HEK293 (cell line): ENCODE measurements at regions not wholly inside any gene's neighbourhood (a gene's known extent, or its start where the extent isn't known, plus 50 kb on each side); places are given as distances from the start of the nearest gene placed in this dataset.

Experiments used
- CTCF ChIA-PET: fragments of 350-600 bp; formaldehyde crosslinking; extraction: SDS; loops from one replicate; lab custom pipeline; 2021; ENCODE audit warnings: antibody characterized with exemption; lab: Yijun Ruan, JAX
- POLR2A ChIA-PET: fragments of 300-600 bp; formaldehyde crosslinking; extraction: SDS; loops from one replicate; lab custom pipeline; 2020; ENCODE audit warnings: antibody characterized with exemption, inconsistent platforms; lab: Yijun Ruan, JAX
- H3K27ac ChIP-seq: fragments of 200-500 bp; sonication (Bioruptor generic); 2 replicates; pipeline ENCODE4 v1.5.1; 2014; ENCODE audit warnings: low read depth, low read length, control low read depth, inconsistent platforms; ENCODE audit errors: extremely low read depth
- H3K36me3 ChIP-seq, 2 experiments: fragments of 200-500 bp in 1 of 2; sonication (Bioruptor generic) in 1 of 2; 1 replicate in 1 of 2; 2 replicates in 1 of 2; pipeline ENCODE4 v1.5.1; 2014 to 2017; ENCODE audit warnings: inconsistent platforms in 2 of 2, low read length in 2 of 2; ENCODE audit not compliant: control insufficient read depth in 2 of 2, insufficient read depth in 1 of 2
- H3K4me1 ChIP-seq: fragments of 200-500 bp; sonication (Bioruptor generic); 2 replicates; pipeline ENCODE4 v1.5.1; 2014; ENCODE audit warnings: mild to moderate bottlenecking, low read length, inconsistent platforms; ENCODE audit not compliant: control insufficient read depth, insufficient read depth
- H3K4me3 ChIP-seq: 2 replicates; pipeline ENCODE4 v1.5.1; 2011; ENCODE audit warnings: low read depth, mild to moderate bottlenecking, control low read depth, low read length, moderate library complexity
- H3K9me3 ChIP-seq: fragments of 200-500 bp; sonication (Bioruptor generic); 2 replicates; pipeline ENCODE4 v1.5.1; 2014; ENCODE audit warnings: low read depth, low read length, inconsistent platforms; ENCODE audit not compliant: control insufficient read depth, insufficient read depth
- FEZF1 ChIP-seq: fragments of 450-650 bp; formaldehyde crosslinking; IDR thresholded peaks from 2 replicates; pipeline ENCODE4 v1.5.1; 2016; ENCODE audit warnings: missing biosample characterization, missing genetic modification characterization
- MZF1 ChIP-seq: fragments of 450-650 bp; formaldehyde crosslinking; IDR thresholded peaks from 2 replicates; pipeline ENCODE4 v1.5.1; 2017; ENCODE audit warnings: missing biosample characterization, missing genetic modification characterization, borderline replicate concordance
- OSR2 ChIP-seq: fragments of 450-650 bp; formaldehyde crosslinking; IDR thresholded peaks from 2 replicates; pipeline ENCODE4 v1.5.1; 2016; ENCODE audit warnings: missing biosample characterization, missing genetic modification characterization
- TRIM28 ChIP-seq: IDR thresholded peaks from 2 replicates; pipeline ENCODE4 v1.6.1; 2011; ENCODE audit warnings: low read length, control low read depth, borderline replicate concordance
- ZBTB17 ChIP-seq: fragments of 450-650 bp; formaldehyde crosslinking; IDR thresholded peaks from 2 replicates; pipeline ENCODE4 v1.5.1; 2016; ENCODE audit warnings: missing biosample characterization, missing genetic modification characterization
- ZBTB7A ChIP-seq: fragments of 450-650 bp; formaldehyde crosslinking; IDR thresholded peaks from 2 replicates; pipeline ENCODE4 v1.5.1; 2016; ENCODE audit warnings: low read depth, missing biosample characterization, missing genetic modification characterization
- ZFP69B ChIP-seq: fragments of 450-650 bp; formaldehyde crosslinking; IDR thresholded peaks from 2 replicates; pipeline ENCODE4 v1.5.1; 2016; ENCODE audit warnings: missing biosample characterization, missing genetic modification characterization
- ZNF133 ChIP-seq: fragments of 450-650 bp; formaldehyde crosslinking; IDR thresholded peaks from 2 replicates; pipeline ENCODE4 v1.5.1; 2016; ENCODE audit warnings: missing biosample characterization, missing genetic modification characterization
- ZNF157 ChIP-seq: fragments of 450-650 bp; formaldehyde crosslinking; IDR thresholded peaks from 2 replicates; pipeline ENCODE4 v1.5.1; 2016; ENCODE audit warnings: missing biosample characterization, missing genetic modification characterization
- ZNF19 ChIP-seq: fragments of 450-650 bp; formaldehyde crosslinking; IDR thresholded peaks from 2 replicates; pipeline ENCODE4; 2016; ENCODE audit warnings: missing biosample characterization, missing genetic modification characterization, low read depth
- ZNF2 ChIP-seq: fragments of 450-650 bp; formaldehyde crosslinking; IDR thresholded peaks from 2 replicates; pipeline ENCODE4 v1.5.1; 2016; ENCODE audit warnings: missing biosample characterization, missing genetic modification characterization
- ZNF324 ChIP-seq: fragments of 450-650 bp; formaldehyde crosslinking; IDR thresholded peaks from 2 replicates; pipeline ENCODE4 v1.5.1; 2016; ENCODE audit warnings: missing biosample characterization, missing genetic modification characterization
- ZNF341 ChIP-seq: fragments of 450-650 bp; formaldehyde crosslinking; IDR thresholded peaks from 2 replicates; pipeline ENCODE4; 2016; ENCODE audit warnings: low read depth, missing biosample characterization, missing genetic modification characterization
- ZNF366 ChIP-seq: fragments of 450-650 bp; formaldehyde crosslinking; conservative IDR thresholded peaks from 2 replicates; pipeline ENCODE4 v1.5.1; 2016; ENCODE audit warnings: missing biosample characterization, missing genetic modification characterization
- ZNF394 ChIP-seq: fragments of 450-650 bp; formaldehyde crosslinking; IDR thresholded peaks from 2 replicates; pipeline ENCODE4 v1.5.1; 2016; ENCODE audit warnings: missing biosample characterization, missing genetic modification characterization, mild to moderate bottlenecking, moderate library complexity, borderline replicate concordance
- ZNF558 ChIP-seq: fragments of 450-650 bp; formaldehyde crosslinking; IDR thresholded peaks from 2 replicates; pipeline ENCODE4 v1.5.1; 2016; ENCODE audit warnings: missing biosample characterization, missing genetic modification characterization
- ZNF596 ChIP-seq: fragments of 450-650 bp; IDR thresholded peaks from 2 replicates; pipeline ENCODE4 v1.5.0; 2018; ENCODE audit warnings: missing biosample characterization, mild to moderate bottlenecking, missing genetic modification characterization, moderate library complexity
- ZNF600 ChIP-seq: fragments of 450-650 bp; formaldehyde crosslinking; IDR thresholded peaks from 2 replicates; pipeline ENCODE4 v1.5.1; 2016; ENCODE audit warnings: missing biosample characterization, missing genetic modification characterization
- ZNF629 ChIP-seq: fragments of 450-650 bp; formaldehyde crosslinking; IDR thresholded peaks from 2 replicates; pipeline ENCODE4 v1.5.1; 2017; ENCODE audit warnings: missing biosample characterization, missing genetic modification characterization
- ZNF660 ChIP-seq: fragments of 450-650 bp; IDR thresholded peaks from 2 replicates; pipeline ENCODE4 v1.5.1; 2018; ENCODE audit warnings: missing biosample characterization, mild to moderate bottlenecking, missing genetic modification characterization
- ZNF677 ChIP-seq: fragments of 450-650 bp; IDR thresholded peaks from 2 replicates; pipeline ENCODE4 v1.5.0; 2018; ENCODE audit warnings: missing biosample characterization, mild to moderate bottlenecking, missing genetic modification characterization, moderate library complexity
- ZSCAN16 ChIP-seq: fragments of 450-650 bp; formaldehyde crosslinking; IDR thresholded peaks from 2 replicates; pipeline ENCODE4 v1.5.1; 2016; ENCODE audit warnings: missing biosample characterization, missing genetic modification characterization
- TF ChIP-seq, protein P1 (sequence below): fragments of 450-650 bp; formaldehyde crosslinking; IDR thresholded peaks from 2 replicates; pipeline ENCODE4 v1.5.1; 2017; ENCODE audit warnings: missing biosample characterization, missing genetic modification characterization
- TF ChIP-seq, protein P2 (sequence below): fragments of 450-650 bp; formaldehyde crosslinking; IDR thresholded peaks from 2 replicates; pipeline ENCODE4 v1.5.1; 2016; ENCODE audit warnings: missing biosample characterization, missing genetic modification characterization, low read depth
- TF ChIP-seq, protein P3 (sequence below): fragments of 450-650 bp; formaldehyde crosslinking; IDR thresholded peaks from 2 replicates; pipeline ENCODE4 v1.5.1; 2016; ENCODE audit warnings: missing biosample characterization, missing genetic modification characterization, borderline replicate concordance
- TF ChIP-seq, protein P4 (sequence below): fragments of 450-650 bp; formaldehyde crosslinking; IDR thresholded peaks from 2 replicates; pipeline ENCODE4 v1.5.1; 2016; ENCODE audit warnings: missing biosample characterization, missing genetic modification characterization, borderline replicate concordance

DNA sequence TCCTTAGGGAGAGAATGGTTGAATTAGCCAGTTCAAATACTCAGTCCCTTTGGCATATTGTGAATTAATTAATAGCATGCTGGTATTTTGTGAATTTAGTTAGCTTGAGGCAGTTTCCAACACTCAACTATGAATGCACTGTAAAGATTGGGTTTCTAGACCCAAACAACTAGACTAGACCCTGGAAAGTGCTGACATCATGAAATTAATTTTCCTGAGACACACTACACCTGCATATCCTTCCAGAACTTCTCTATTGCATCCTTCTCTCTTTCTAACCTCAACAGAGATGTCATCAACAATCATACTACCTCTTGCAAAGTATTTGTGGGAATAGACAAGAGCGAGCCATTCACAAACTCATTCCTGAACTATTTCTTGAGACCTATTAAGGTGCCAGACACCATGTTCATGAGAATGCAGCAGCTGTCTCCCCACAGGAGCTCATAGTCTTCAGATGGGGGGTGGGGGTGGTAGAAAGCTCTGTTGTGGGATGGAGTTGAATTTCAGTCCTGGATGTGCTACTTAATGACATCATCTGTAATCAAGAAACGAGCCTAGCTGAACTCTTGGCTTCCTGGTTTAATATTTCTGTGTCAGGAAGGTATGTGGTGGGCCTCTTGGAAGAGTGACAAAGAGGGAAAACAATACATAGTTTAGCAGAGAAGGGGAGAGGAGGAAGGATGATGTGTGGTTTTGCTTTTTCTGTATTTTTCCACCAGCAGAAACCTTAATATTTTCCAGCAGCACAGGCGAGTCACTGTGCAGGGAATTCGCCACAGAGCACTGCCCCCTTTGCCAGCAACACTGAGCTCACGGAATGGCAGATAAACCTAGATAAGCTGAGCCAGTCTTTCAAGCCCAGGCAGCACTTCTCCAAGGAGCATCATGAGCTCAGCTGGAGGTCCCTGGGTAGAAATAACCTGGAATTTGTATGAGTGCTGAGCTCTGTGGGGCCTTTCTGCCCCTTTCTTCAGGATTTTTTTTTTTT is 53.1 kb upstream of the CYSLTR2 start:
- POLR2A ChIA-PET: interaction anchor here (0.6 to 0.7 kb wide), 2 partner anchors 266 to 1651 kb away, joined by 4 read pairs; no protein-coding TSS in a partner anchor
- Histone ChIP-seq H3K9me3 (no peaks in the 10 kb centered on the region), H3K27ac (no peak overlapping the region), H3K36me3 (no peaks in the 10 kb centered on the region), H3K4me1 (peaks cover 4% of the 10 kb centered on the region; the same call in 1 of the 2 replicates), H3K4me3 (peak overlapping the region; percentile 6)
- CTCF ChIA-PET: interaction anchor here (0.6 to 1.7 kb wide), 7 partner anchors 12 to 1015 kb away, joined by 3 to 10 read pairs (median 3); no protein-coding TSS in a partner anchor
- TF ChIP-seq TRIM28 (0 out of 2 replicates have a peak, but pooled peaks have one; percentile 21), ZNF660 (tag by site-specific recombination) (peak; percentile 60; the same call in 1 of the 2 replicates), ZNF157 (no peak), ZNF596 (tag by site-specific recombination) (no peak), ZNF19 (tag by site-specific recombination) (no peak), ZNF394 (tag by site-specific recombination) (0 out of 2 replicates have a peak, but pooled peaks have one; percentile 37), FEZF1 (peak; percentile 27; the same call in 1 of the 2 replicates), ZNF600 (tag by site-specific recombination) (peak; percentile 64; the same call in 1 of the 2 replicates), ZNF629 (peak; percentile 82), ZSCAN16 (tag by site-specific recombination) (no peak), ZBTB7A (no peak), ZNF366 (peak; percentile 70), ZNF2 (tag by site-specific recombination) (peak; percentile 22; the same call in 1 of the 2 replicates), ZNF341 (tag by site-specific recombination) (0 out of 2 replicates have a peak, but pooled peaks have one; percentile 9), OSR2 (tag by site-specific recombination) (peak; percentile 69), ZNF324 (tag by site-specific recombination) (0 out of 2 replicates have a peak, but pooled peaks have one; percentile 24), ZNF133 (tag by site-specific recombination) (peak; percentile 63), MZF1 (tag by site-specific recombination) (no peak), ZBTB17 (peak; percentile 74), ZFP69B (tag by site-specific recombination) (0 out of 2 replicates have a peak, but pooled peaks have one; percentile 16), ZNF677 (tag by site-specific recombination) (peak; percentile 75), ZNF558 (tag by site-specific recombination) (0 out of 2 replicates have a peak, but pooled peaks have one; percentile 13)
- TF ChIP-seq, protein P1, sequence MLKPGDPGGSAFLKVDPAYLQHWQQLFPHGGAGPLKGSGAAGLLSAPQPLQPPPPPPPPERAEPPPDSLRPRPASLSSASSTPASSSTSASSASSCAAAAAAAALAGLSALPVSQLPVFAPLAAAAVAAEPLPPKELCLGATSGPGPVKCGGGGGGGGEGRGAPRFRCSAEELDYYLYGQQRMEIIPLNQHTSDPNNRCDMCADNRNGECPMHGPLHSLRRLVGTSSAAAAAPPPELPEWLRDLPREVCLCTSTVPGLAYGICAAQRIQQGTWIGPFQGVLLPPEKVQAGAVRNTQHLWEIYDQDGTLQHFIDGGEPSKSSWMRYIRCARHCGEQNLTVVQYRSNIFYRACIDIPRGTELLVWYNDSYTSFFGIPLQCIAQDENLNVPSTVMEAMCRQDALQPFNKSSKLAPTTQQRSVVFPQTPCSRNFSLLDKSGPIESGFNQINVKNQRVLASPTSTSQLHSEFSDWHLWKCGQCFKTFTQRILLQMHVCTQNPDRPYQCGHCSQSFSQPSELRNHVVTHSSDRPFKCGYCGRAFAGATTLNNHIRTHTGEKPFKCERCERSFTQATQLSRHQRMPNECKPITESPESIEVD: peak; percentile 63; the same call in 1 of the 2 replicates
- TF ChIP-seq, protein P2, sequence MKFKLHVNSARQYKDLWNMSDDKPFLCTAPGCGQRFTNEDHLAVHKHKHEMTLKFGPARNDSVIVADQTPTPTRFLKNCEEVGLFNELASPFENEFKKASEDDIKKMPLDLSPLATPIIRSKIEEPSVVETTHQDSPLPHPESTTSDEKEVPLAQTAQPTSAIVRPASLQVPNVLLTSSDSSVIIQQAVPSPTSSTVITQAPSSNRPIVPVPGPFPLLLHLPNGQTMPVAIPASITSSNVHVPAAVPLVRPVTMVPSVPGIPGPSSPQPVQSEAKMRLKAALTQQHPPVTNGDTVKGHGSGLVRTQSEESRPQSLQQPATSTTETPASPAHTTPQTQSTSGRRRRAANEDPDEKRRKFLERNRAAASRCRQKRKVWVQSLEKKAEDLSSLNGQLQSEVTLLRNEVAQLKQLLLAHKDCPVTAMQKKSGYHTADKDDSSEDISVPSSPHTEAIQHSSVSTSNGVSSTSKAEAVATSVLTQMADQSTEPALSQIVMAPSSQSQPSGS (tag by site-specific recombination): peak; percentile 92
- TF ChIP-seq, protein P3, sequence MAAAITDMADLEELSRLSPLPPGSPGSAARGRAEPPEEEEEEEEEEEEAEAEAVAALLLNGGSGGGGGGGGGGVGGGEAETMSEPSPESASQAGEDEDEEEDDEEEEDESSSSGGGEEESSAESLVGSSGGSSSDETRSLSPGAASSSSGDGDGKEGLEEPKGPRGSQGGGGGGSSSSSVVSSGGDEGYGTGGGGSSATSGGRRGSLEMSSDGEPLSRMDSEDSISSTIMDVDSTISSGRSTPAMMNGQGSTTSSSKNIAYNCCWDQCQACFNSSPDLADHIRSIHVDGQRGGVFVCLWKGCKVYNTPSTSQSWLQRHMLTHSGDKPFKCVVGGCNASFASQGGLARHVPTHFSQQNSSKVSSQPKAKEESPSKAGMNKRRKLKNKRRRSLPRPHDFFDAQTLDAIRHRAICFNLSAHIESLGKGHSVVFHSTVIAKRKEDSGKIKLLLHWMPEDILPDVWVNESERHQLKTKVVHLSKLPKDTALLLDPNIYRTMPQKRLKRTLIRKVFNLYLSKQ: no peak
- TF ChIP-seq, protein P4, sequence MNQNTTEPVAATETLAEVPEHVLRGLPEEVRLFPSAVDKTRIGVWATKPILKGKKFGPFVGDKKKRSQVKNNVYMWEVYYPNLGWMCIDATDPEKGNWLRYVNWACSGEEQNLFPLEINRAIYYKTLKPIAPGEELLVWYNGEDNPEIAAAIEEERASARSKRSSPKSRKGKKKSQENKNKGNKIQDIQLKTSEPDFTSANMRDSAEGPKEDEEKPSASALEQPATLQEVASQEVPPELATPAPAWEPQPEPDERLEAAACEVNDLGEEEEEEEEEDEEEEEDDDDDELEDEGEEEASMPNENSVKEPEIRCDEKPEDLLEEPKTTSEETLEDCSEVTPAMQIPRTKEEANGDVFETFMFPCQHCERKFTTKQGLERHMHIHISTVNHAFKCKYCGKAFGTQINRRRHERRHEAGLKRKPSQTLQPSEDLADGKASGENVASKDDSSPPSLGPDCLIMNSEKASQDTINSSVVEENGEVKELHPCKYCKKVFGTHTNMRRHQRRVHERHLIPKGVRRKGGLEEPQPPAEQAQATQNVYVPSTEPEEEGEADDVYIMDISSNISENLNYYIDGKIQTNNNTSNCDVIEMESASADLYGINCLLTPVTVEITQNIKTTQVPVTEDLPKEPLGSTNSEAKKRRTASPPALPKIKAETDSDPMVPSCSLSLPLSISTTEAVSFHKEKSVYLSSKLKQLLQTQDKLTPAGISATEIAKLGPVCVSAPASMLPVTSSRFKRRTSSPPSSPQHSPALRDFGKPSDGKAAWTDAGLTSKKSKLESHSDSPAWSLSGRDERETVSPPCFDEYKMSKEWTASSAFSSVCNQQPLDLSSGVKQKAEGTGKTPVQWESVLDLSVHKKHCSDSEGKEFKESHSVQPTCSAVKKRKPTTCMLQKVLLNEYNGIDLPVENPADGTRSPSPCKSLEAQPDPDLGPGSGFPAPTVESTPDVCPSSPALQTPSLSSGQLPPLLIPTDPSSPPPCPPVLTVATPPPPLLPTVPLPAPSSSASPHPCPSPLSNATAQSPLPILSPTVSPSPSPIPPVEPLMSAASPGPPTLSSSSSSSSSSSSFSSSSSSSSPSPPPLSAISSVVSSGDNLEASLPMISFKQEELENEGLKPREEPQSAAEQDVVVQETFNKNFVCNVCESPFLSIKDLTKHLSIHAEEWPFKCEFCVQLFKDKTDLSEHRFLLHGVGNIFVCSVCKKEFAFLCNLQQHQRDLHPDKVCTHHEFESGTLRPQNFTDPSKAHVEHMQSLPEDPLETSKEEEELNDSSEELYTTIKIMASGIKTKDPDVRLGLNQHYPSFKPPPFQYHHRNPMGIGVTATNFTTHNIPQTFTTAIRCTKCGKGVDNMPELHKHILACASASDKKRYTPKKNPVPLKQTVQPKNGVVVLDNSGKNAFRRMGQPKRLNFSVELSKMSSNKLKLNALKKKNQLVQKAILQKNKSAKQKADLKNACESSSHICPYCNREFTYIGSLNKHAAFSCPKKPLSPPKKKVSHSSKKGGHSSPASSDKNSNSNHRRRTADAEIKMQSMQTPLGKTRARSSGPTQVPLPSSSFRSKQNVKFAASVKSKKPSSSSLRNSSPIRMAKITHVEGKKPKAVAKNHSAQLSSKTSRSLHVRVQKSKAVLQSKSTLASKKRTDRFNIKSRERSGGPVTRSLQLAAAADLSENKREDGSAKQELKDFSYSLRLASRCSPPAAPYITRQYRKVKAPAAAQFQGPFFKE (tag by site-specific recombination): no peak
